ENCODE measurements at regions not wholly inside any gene's neighbourhood (a gene's known extent, or its start where the extent isn't known, plus 50 kb on each side); places are given as distances from the start of the nearest gene placed in this dataset.

- Histone ChIP-seq H3K9ac (ENCODE audit: low read length) (no peak overlapping the region), H3K27ac (ENCODE audit: low read length) (no peak overlapping the region), H3K27me3 (ENCODE audit: insufficient read depth, low read depth, low read length) (no peaks in the 10 kb centered on the region), H3K4me2 (ENCODE audit: low read length) (no peak overlapping the region), H2AFZ (ENCODE audit: low read depth, low read length) (no peak overlapping the region), H3K9me3 (ENCODE audit: low read length) (no peaks in the 10 kb centered on the region), H3K36me3 (ENCODE audit: insufficient read depth, low read length) (no peaks in the 10 kb centered on the region), H3F3A (ENCODE audit: insufficient read depth, low read length, poor library complexity, severe bottlenecking) (no peaks in the 10 kb centered on the region), H3K79me2 (replicated peaks; ENCODE audit: insufficient read depth, low read length) (no peaks in the 10 kb centered on the region), H3K9me2 (ENCODE audit: insufficient read depth, low read length) (no peaks in the 10 kb centered on the region), H3K4me3 (ENCODE audit: low read length) (no peak overlapping the region), H4K20me1 (ENCODE audit: insufficient read depth) (no peaks in the 10 kb centered on the region)
- TF ChIP-seq EP300 (conservative IDR thresholded peaks at IDR 0.05; ENCODE audit: poor library complexity, severe bottlenecking) (no peak), POLR2AphosphoS5 (IDR thresholded peaks at IDR 0.05) (no peak), MXI1 (conservative IDR thresholded peaks at IDR 0.05; ENCODE audit: poor library complexity, severe bottlenecking) (no peak)
- TF ChIP-seq, protein P1, sequence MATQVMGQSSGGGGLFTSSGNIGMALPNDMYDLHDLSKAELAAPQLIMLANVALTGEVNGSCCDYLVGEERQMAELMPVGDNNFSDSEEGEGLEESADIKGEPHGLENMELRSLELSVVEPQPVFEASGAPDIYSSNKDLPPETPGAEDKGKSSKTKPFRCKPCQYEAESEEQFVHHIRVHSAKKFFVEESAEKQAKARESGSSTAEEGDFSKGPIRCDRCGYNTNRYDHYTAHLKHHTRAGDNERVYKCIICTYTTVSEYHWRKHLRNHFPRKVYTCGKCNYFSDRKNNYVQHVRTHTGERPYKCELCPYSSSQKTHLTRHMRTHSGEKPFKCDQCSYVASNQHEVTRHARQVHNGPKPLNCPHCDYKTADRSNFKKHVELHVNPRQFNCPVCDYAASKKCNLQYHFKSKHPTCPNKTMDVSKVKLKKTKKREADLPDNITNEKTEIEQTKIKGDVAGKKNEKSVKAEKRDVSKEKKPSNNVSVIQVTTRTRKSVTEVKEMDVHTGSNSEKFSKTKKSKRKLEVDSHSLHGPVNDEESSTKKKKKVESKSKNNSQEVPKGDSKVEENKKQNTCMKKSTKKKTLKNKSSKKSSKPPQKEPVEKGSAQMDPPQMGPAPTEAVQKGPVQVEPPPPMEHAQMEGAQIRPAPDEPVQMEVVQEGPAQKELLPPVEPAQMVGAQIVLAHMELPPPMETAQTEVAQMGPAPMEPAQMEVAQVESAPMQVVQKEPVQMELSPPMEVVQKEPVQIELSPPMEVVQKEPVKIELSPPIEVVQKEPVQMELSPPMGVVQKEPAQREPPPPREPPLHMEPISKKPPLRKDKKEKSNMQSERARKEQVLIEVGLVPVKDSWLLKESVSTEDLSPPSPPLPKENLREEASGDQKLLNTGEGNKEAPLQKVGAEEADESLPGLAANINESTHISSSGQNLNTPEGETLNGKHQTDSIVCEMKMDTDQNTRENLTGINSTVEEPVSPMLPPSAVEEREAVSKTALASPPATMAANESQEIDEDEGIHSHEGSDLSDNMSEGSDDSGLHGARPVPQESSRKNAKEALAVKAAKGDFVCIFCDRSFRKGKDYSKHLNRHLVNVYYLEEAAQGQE (IDR thresholded peaks at IDR 0.05; ENCODE audit: borderline replicate concordance), result no peak
Observed at GRCh38 chr3:147807776-147808175, 398.6 kb downstream of the ZIC1 start.

- TF ChIP-seq TAF1 (IDR thresholded peaks at IDR 0.05; ENCODE audit: low read depth), result no peak
- TF ChIP-seq EP300 (conservative IDR thresholded peaks at IDR 0.05; ENCODE audit: poor library complexity, severe bottlenecking), result no peak
- TF ChIP-seq CTCF (IDR thresholded peaks at IDR 0.05; ENCODE audit: poor library complexity, severe bottlenecking), result no peak
- TF ChIP-seq POLR2AphosphoS5 (IDR thresholded peaks at IDR 0.05), result no peak
- no peak for TF ChIP-seq SMC3 (conservative IDR thresholded peaks at IDR 0.05; ENCODE audit: poor library complexity)
- no peak for TF ChIP-seq MXI1 (conservative IDR thresholded peaks at IDR 0.05; ENCODE audit: poor library complexity, severe bottlenecking)
- TF ChIP-seq EZH2 (IDR thresholded peaks at IDR 0.05; ENCODE audit: borderline replicate concordance, insufficient read depth, low read length, poor library complexity, severe bottlenecking), result no peak
- TF ChIP-seq, protein P1 (IDR thresholded peaks at IDR 0.05; ENCODE audit: borderline replicate concordance), result no peak
- TF ChIP-seq RAD21 (conservative IDR thresholded peaks at IDR 0.05), result no peak
- Histone ChIP-seq H3K27ac (ENCODE audit: low read length) (no peak overlapping the region), H4K20me1 (ENCODE audit: insufficient read depth) (no peaks in the 10 kb centered on the region), H2AFZ (ENCODE audit: low read depth, low read length) (no peak overlapping the region), H3K9me2 (ENCODE audit: insufficient read depth, low read length) (no peaks in the 10 kb centered on the region), H3K4me3 (ENCODE audit: low read length) (no peak overlapping the region), H3K79me2 (replicated peaks; ENCODE audit: insufficient read depth, low read length) (no peaks in the 10 kb centered on the region), H3K27me3 (ENCODE audit: insufficient read depth, low read depth, low read length) (no peaks in the 10 kb centered on the region), H3K9me3 (ENCODE audit: low read length) (no peaks in the 10 kb centered on the region), H3F3A (ENCODE audit: insufficient read depth, low read length, poor library complexity, severe bottlenecking) (no peaks in the 10 kb centered on the region), H3K36me3 (ENCODE audit: insufficient read depth, low read length) (no peaks in the 10 kb centered on the region), H3K9ac (ENCODE audit: low read length) (no peak overlapping the region), H3K4me2 (ENCODE audit: low read length) (no peak overlapping the region)
Observed at GRCh38 chr3:147809206-147809605, 400.0 kb downstream of the ZIC1 start.
